Epithelial cell of proximal tubule (primary cell): ENCODE measurements at regions not wholly inside any gene's neighbourhood (a gene's known extent, or its start where the extent isn't known, plus 50 kb on each side); places are given as distances from the start of the nearest gene placed in this dataset.

Experiments used
- DNase-seq: peaks from one replicate; pipeline ENCODE4 v3.0.0-alpha.2; 2011; ENCODE audit warnings: low read depth
- H3K4me3 ChIP-seq: 2 replicates; pipeline ENCODE4 v1.5.1; 2011; ENCODE audit warnings: low read depth, mild to moderate bottlenecking, low read length
- TF ChIP-seq, protein P1 (sequence below): conservative IDR thresholded peaks from 2 replicates; pipeline ENCODE4 v1.5.1; 2012; ENCODE audit warnings: low read depth, mild to moderate bottlenecking, low read length

DNA sequence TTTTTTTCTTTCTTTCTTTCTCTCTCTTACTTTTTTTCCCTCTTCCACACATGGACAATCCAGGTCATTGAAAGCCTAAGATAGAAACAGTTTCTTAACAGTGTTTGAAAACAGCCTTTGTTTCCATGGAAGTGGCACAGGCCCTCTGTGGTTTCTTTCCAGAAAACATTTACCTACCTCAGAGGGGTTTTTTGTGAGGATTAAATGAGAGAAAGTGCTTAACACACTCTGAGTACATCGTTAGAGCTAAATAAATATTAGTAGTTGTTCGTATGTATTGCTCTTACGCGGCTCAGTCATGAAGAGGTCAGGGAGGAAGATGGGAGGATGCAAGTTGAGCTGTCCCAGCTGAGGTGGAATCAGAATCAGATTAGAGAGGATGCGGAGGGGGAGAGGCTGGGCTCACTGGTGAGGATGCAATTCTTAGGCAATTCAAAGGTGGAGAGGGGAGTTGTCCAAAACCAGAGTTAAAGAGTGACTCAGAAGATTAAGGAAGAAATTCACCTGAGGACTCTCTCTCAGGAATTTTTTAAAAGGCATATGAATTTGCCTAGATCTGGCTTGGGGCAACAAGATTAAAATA is 345.4 kb downstream of the PMP22 start:
- H3K4me3 ChIP-seq: no peak overlapping the region
- no peak for DNase-seq
- TF ChIP-seq, protein P1, sequence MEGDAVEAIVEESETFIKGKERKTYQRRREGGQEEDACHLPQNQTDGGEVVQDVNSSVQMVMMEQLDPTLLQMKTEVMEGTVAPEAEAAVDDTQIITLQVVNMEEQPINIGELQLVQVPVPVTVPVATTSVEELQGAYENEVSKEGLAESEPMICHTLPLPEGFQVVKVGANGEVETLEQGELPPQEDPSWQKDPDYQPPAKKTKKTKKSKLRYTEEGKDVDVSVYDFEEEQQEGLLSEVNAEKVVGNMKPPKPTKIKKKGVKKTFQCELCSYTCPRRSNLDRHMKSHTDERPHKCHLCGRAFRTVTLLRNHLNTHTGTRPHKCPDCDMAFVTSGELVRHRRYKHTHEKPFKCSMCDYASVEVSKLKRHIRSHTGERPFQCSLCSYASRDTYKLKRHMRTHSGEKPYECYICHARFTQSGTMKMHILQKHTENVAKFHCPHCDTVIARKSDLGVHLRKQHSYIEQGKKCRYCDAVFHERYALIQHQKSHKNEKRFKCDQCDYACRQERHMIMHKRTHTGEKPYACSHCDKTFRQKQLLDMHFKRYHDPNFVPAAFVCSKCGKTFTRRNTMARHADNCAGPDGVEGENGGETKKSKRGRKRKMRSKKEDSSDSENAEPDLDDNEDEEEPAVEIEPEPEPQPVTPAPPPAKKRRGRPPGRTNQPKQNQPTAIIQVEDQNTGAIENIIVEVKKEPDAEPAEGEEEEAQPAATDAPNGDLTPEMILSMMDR: no peak

DNA sequence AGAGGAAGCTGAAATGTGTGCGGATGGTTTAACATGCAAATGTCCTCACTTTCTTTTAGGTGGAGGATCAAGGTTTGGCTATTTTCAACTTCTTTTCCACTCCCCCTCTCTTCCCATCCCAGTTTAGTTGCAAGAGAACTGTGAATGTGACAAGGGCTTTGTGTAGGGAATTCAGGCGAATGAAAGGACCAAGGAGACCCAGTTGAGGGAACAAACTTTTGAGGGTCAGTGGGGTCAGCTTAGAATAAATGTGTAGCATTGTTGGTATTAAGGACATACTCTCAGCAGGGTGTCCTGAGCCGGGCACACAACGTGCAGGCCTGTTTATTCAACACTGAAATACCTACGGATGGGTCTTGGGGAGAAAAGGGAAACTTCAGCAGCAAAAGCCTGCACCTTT is 346.0 kb downstream of the PMP22 start:
- no peak for DNase-seq
- TF ChIP-seq, protein P1: no peak
- H3K4me3 ChIP-seq: no peak overlapping the region

DNA sequence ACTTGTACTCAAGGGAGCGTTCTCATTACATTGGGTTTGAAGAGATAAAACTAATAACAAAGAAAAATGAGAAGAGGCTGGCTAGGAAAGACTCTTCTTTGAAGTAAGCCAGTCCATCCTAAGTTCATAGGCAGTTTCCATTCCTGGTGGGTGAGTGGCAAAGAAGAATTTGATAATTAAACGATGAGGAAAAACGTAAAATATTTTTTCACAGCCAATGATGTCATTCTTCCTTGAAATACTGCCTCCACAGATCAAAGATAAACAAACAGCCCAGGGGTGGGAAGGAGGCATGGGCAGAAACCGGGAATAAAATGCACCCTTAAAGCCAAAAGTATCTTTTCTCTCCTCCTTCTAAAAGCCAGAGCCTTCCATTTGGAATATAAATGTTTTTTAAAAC is 346.6 kb downstream of the PMP22 start:
- TF ChIP-seq, protein P1: no peak
- DNase-seq: no peak
- H3K4me3 ChIP-seq: no peak overlapping the region

DNA sequence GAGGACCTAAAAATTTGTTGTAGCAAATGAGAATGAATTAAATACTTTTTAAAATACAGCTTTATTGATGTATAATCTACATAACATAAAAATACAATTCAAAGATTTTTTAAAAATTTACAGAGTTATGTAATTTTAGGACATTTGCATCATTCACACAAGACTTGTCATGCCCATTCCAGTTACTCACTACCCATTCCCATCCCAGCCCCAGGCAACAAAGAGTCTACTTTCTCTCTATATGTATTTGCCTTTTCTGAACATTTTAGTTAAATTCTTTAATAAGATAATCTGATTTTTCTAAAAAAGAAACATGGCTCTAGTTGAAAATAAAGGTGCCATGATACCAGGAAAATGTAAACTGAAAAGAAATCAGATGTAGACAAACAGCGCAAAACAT is 354.2 kb downstream of the PMP22 start:
- TF ChIP-seq, protein P1: no peak
- no peak overlapping the region for H3K4me3 ChIP-seq
- no peak for DNase-seq

DNA sequence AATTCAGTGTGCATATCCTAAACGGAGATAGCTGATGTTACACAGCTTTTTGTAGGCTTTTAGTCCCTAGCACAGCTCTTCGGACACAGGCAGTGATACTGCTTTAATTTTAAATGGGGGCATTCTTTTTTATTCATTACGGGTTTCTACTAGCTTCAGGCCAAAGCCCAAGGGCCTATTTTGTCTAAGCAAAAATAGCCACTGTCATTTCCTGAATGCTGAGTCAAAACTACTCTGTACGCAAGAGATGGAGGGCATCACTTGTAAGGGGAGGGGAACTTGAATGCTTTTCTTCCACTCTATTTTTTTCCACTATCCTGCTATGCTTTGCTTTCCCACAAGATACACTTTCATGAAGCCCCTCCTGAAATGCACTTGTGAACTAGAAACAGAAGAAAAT is 360.7 kb downstream of the PMP22 start:
- no peak overlapping the region for H3K4me3 ChIP-seq
- TF ChIP-seq, protein P1: no peak
- no peak for DNase-seq

DNA sequence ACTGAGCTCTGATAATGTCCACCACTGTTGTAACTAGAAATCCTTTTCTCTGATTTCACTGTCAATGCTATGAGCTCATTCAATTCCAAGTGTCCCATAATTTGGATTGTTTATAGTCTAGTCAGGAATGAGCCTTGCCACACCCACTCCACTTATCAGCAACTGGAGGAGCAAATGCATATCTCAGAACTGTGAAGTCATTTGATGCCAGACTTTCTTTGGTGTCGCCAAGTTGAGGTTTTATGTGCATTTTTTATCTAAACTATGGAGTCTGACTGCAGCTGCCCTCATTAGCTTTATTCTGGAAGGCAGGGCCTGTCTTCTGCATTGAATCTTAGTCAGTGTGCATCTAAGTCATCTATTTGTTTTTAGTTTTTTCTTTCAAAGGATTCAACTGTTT is 361.3 kb downstream of the PMP22 start:
- TF ChIP-seq, protein P1: no peak
- H3K4me3 ChIP-seq: no peak overlapping the region
- DNase-seq: no peak

DNA sequence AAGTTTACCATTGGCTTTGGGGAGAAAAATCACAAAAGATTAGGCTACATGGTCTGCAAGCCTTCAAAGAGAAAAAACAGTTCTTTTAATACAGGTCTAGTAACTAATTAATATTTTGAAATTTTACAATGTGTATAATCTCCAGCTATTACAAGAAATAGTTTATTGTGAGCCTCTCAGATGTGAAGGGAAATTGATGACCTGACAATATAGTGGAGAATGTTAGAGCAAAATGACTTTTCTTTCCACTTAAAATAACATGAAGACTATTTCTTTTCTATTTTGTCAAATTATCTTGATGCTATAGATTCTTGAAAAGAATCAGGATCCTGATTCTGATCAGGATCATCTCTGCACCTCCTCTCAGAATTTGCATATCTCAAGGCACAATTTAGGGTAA is 362.3 kb downstream of the PMP22 start:
- TF ChIP-seq, protein P1: no peak
- no peak for DNase-seq
- no peak overlapping the region for H3K4me3 ChIP-seq
